Activated T-cell treated with anti-CD3 and anti-CD28 coated beads, Interleukin-2, amount 50 U/mL, for 4 hours (primary cell): ENCODE measurements at regions not wholly inside any gene's neighbourhood (a gene's known extent, or its start where the extent isn't known, plus 50 kb on each side); places are given as distances from the start of the nearest gene placed in this dataset.
"Not testable (repeated sequence)": the region's sequence is repeated elsewhere in the genome, so short reads cannot be mapped to it uniquely, and the experiment has no call there.

Experiments used
- ATAC-seq, 2 donors: fragments of 200-7000 bp; cut with Tn5 transposase; one replicate each; pipeline ENCODE4 v1.10.0; 2021
- DNase-seq: peaks from one replicate; pipeline ENCODE4 v3.0.0-alpha.2; 2020
- H3K27me3 Mint-ChIP-seq: one replicate; pipeline ENCODE4 v1.8.0; 2021; ENCODE audit warnings: low read depth, mixed read lengths
- H3K36me3 Mint-ChIP-seq: one replicate; pipeline ENCODE4 v1.8.0; 2022; ENCODE audit warnings: mixed read lengths; ENCODE audit not compliant: insufficient read depth
- H3K4me1 Mint-ChIP-seq: one replicate; pipeline ENCODE4 v1.8.0; 2021; ENCODE audit warnings: low read depth, mixed read lengths
- H3K4me3 Mint-ChIP-seq: one replicate; pipeline ENCODE4 v1.8.0; 2021; ENCODE audit warnings: mild to moderate bottlenecking, moderate library complexity, mixed read lengths
- H3K9me3 Mint-ChIP-seq: one replicate; pipeline ENCODE4 v1.8.0; 2021; ENCODE audit warnings: mixed read lengths

GRCh38 chr9:99497641-99498040 is 275.6 kb downstream of the SEC61B start:
- DNase-seq = no peak
- no peaks in the 10 kb centered on the region for H3K9me3 Mint-ChIP-seq
- no peaks in the 10 kb centered on the region for H3K4me1 Mint-ChIP-seq
- no peak for ATAC-seq
- H3K27me3 Mint-ChIP-seq = peaks cover 27% of the 10 kb centered on the region
- no peaks in the 10 kb centered on the region for H3K36me3 Mint-ChIP-seq
- no peak overlapping the region for H3K4me3 Mint-ChIP-seq

- peaks cover 27% of the 10 kb centered on the region for H3K27me3 Mint-ChIP-seq
- not testable (repeated sequence) for ATAC-seq, DNase-seq, H3K4me3 Mint-ChIP-seq, H3K36me3 Mint-ChIP-seq, H3K4me1 Mint-ChIP-seq, H3K9me3 Mint-ChIP-seq
Measured at GRCh38 chr9:99498979-99499378, 276.9 kb downstream of the SEC61B start.

DNA sequence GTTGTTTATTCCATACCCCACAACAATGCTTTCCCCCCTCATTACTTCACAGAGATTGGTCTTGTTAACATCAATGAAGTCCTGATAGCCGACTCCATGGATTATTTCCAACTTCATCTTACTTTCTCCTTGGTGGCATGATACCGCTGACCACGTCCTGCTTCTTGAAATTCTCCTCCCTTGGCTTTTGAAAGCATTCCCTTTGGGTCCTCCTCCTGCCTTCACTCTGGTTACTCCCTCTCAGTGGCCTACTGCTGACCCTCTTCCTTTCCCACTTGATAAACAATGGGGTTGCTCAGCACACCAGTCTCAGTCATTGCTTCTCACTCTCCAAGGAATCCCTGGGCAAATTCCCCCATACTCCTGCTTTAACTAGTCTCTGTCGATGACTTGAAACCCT is 283.9 kb downstream of the SEC61B start:
- ATAC-seq (no peak), DNase-seq (no peak)
- H3K4me1 Mint-ChIP-seq = no peaks in the 10 kb centered on the region
- H3K9me3 Mint-ChIP-seq = no peaks in the 10 kb centered on the region
- no peaks in the 10 kb centered on the region for H3K36me3 Mint-ChIP-seq
- no peak overlapping the region for H3K4me3 Mint-ChIP-seq
- peaks cover 10% of the 10 kb centered on the region for H3K27me3 Mint-ChIP-seq

DNA sequence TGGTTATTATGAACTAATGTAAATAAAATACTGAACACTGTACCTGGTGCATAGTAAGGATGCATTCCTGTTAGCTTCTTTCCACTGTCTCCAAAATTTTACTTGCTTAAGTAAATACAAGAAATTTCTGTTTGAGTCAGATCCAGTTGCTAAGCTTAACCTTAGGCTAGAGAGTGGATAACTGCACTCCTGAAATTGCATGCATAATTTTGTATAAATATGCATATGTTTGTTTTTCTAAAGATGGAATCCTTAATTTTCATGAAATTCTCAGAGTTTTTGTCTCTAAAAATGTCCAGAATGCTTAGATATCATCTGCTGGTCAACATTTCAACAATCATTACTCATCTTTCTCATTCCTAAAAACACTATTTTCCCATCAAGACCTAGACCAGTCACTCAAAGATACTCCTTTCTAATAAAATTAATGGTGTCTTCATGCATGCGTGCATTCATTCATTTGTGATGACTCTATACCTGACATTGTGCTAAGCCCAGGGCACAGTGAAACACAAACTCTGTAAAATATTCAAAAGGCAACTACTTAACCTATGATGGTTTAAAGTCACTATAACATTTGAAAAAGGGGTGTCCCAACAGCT is 284.8 kb downstream of the SEC61B start:
- ATAC-seq (no peak), DNase-seq (no peak)
- H3K4me3 Mint-ChIP-seq = no peak overlapping the region
- H3K36me3 Mint-ChIP-seq = no peaks in the 10 kb centered on the region
- H3K27me3 Mint-ChIP-seq = peaks cover 10% of the 10 kb centered on the region
- no peaks in the 10 kb centered on the region for H3K9me3 Mint-ChIP-seq
- H3K4me1 Mint-ChIP-seq = no peaks in the 10 kb centered on the region

- H3K4me1 Mint-ChIP-seq = peaks cover 2% of the 10 kb centered on the region
- ATAC-seq = no peak
Measured at GRCh38 chr9:99509065-99509745, 287.1 kb downstream of the SEC61B start.

DNA sequence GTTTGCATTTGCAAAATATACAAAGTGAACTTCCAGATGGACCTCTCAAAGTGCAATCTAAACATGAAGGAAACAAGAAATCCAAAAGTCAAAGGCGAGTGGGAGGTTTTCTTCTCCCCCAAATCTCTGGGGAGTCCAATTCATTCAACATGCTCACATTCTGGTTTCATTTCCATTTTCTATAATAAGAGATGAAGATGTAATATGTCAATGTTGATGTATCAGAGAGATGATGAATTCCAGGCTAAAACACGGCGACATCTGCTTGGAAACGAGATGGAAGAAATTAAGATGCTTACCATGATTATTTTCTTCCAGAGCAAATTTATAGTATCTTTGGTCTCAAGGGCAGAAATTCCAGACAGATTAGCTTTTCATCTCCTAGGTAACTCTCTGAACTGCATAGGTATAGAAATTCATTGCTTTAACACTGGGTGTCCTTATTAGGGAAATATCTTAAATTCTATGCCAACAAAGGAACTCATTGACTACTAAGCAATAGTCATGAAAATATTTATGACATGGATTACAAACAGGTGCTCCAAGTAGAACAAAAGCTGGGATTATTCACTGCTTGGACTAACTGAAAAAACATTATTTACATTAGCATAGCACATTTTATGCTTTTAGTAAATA is 287.9 kb downstream of the SEC61B start:
- Mint-ChIP-seq H3K36me3 (no peaks in the 10 kb centered on the region), H3K4me3 (no peak overlapping the region), H3K27me3 (peaks cover 6% of the 10 kb centered on the region), H3K9me3 (no peaks in the 10 kb centered on the region), H3K4me1 (peaks cover 2% of the 10 kb centered on the region)
- ATAC-seq (no peak), DNase-seq (no peak)

More at GRCh38 chr9:99509065-99509745, 287.1 kb downstream of the SEC61B start:
- Mint-ChIP-seq H3K4me3 (no peak overlapping the region), H3K9me3 (no peaks in the 10 kb centered on the region), H3K36me3 (no peaks in the 10 kb centered on the region), H3K27me3 (peaks cover 10% of the 10 kb centered on the region)
- DNase-seq = no peak

DNA sequence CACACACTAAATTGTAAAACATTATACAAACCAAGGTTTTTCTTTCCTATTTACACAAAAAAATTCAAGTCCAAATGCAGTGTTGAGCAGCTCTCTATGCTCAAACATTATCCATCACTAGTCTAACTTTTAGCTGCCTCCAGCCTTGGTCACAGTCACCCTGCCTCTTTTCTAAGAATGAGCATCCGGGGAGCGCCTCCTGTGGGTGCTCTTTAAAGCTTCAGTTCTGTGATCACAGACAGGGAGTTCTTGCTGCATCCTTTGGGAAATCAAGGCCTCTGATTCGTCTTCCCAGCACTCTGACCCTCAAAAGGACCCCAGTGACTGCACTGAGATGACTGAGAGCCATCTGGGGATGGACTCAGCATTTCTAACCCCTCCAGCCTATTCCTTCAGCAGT is 289.6 kb downstream of the SEC61B start:
- Mint-ChIP-seq H3K9me3 (no peaks in the 10 kb centered on the region), H3K4me1 (peaks cover 2% of the 10 kb centered on the region), H3K36me3 (no peaks in the 10 kb centered on the region), H3K4me3 (no peak overlapping the region), H3K27me3 (peaks cover 6% of the 10 kb centered on the region)
- ATAC-seq = no peak
- DNase-seq = no peak

- H3K9me3 Mint-ChIP-seq = no peaks in the 10 kb centered on the region
Measured at GRCh38 chr9:99513441-99514112, 291.5 kb downstream of the SEC61B start.

DNA sequence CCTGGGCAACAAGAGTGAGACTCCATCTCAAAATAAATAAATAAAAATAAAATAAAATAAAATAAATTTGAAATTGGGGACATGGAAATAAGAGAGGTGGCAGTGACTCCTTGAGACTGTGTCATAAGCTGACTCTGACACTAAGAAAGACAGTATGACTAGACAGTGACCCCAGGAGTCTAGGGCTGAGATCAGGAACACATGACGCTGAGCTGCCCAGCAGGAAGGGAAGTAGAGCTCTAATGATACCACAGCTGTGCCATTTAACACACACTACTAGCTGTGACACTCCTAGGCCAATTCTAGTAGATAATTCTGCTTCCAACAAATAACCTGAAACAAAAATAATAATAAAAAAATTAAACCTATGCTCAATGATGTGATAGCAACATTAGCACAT is 293.0 kb downstream of the SEC61B start:
- H3K4me1 Mint-ChIP-seq = peaks cover 2% of the 10 kb centered on the region
- no peak for ATAC-seq
- H3K9me3 Mint-ChIP-seq = no peaks in the 10 kb centered on the region

More at GRCh38 chr9:99513441-99514112, 291.5 kb downstream of the SEC61B start:
- H3K4me3 Mint-ChIP-seq = no peak overlapping the region
- H3K4me1 Mint-ChIP-seq = peaks cover 2% of the 10 kb centered on the region
- no peaks in the 10 kb centered on the region for H3K36me3 Mint-ChIP-seq
- no peak for DNase-seq
- H3K27me3 Mint-ChIP-seq = peaks cover 8% of the 10 kb centered on the region
- ATAC-seq = no peak

GRCh38 chr9:99515895-99516656 is 294.0 kb downstream of the SEC61B start:
- peaks cover 8% of the 10 kb centered on the region for H3K27me3 Mint-ChIP-seq
- DNase-seq (no peak), ATAC-seq (no peak)

More for the DNA sequence above, 293.0 kb downstream of the SEC61B start:
- H3K36me3 Mint-ChIP-seq = no peaks in the 10 kb centered on the region
- DNase-seq = no peak
- no peak overlapping the region for H3K4me3 Mint-ChIP-seq
- peaks cover 8% of the 10 kb centered on the region for H3K27me3 Mint-ChIP-seq

DNA sequence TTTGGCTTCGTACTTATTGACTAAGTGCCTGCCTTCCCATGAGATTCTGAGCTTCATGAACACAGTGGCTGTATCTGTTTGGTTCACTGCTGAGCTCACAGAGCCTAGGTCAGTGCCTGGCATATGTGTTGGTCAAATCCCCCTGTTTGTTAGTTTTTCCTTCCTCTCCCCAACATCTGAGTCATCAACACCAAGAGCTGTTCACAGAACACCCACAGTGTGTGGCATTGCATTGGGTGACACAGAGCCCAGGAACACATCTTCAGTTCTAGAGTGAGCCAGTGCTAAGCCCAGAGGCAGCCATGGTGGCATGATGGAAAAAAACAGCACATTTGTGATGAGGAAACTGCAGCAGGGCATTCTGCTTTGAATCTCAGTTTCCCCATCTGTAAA is 294.6 kb downstream of the SEC61B start:
- peak; percentile 34 to 58 for ATAC-seq
- no peak for DNase-seq
- no peaks in the 10 kb centered on the region for H3K9me3 Mint-ChIP-seq
- no peak overlapping the region for H3K4me3 Mint-ChIP-seq
- peaks cover 8% of the 10 kb centered on the region for H3K27me3 Mint-ChIP-seq
- H3K4me1 Mint-ChIP-seq = peaks cover 2% of the 10 kb centered on the region
- no peaks in the 10 kb centered on the region for H3K36me3 Mint-ChIP-seq

More at GRCh38 chr9:99515895-99516656, 294.0 kb downstream of the SEC61B start:
- Mint-ChIP-seq H3K36me3 (no peaks in the 10 kb centered on the region), H3K4me3 (no peak overlapping the region), H3K4me1 (peaks cover 2% of the 10 kb centered on the region), H3K9me3 (no peaks in the 10 kb centered on the region)

DNA sequence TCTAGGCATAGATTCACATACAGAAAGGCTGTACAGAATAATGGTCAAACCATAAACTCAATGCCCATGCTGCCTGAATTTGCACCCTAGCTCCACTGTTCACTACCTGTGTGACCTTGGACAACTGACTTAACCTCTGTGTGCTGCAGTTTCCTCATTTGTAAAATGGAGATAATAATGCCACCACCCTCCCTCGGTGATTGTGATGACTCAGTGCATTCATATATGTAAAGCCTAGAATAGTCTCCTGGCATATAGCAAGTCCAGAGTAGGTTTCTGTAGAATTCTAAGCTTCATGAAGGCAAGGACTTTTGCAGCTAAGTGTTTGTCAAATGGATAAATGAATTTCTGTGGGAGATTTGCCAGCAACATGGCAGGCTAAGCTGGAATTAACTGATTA is 297.8 kb upstream of the NR4A3 start:
- no peak for ATAC-seq
- Mint-ChIP-seq H3K36me3 (no peaks in the 10 kb centered on the region), H3K9me3 (no peaks in the 10 kb centered on the region), H3K27me3 (peaks cover 12% of the 10 kb centered on the region), H3K4me1 (no peaks in the 10 kb centered on the region), H3K4me3 (no peak overlapping the region)
- DNase-seq = no peak

- H3K9me3 Mint-ChIP-seq = no peaks in the 10 kb centered on the region
- DNase-seq = no peak
- no peaks in the 10 kb centered on the region for H3K36me3 Mint-ChIP-seq
- H3K4me3 Mint-ChIP-seq = no peak overlapping the region
- no peak for ATAC-seq
- H3K27me3 Mint-ChIP-seq = peaks cover 9% of the 10 kb centered on the region
- no peaks in the 10 kb centered on the region for H3K4me1 Mint-ChIP-seq
Measured at GRCh38 chr9:99531313-99531712, 290.4 kb upstream of the NR4A3 start.

- Mint-ChIP-seq H3K27me3 (peaks cover 9% of the 10 kb centered on the region), H3K4me1 (no peaks in the 10 kb centered on the region), H3K9me3 (no peaks in the 10 kb centered on the region), H3K4me3 (no peak overlapping the region), H3K36me3 (no peaks in the 10 kb centered on the region)
- no peak for ATAC-seq
- no peak for DNase-seq
Measured at GRCh38 chr9:99533421-99533820, 288.3 kb upstream of the NR4A3 start.
